ENCODE measurements at regions not wholly inside any gene's neighbourhood (a gene's known extent, or its start where the extent isn't known, plus 50 kb on each side); places are given as distances from the start of the nearest gene placed in this dataset.

DNA sequence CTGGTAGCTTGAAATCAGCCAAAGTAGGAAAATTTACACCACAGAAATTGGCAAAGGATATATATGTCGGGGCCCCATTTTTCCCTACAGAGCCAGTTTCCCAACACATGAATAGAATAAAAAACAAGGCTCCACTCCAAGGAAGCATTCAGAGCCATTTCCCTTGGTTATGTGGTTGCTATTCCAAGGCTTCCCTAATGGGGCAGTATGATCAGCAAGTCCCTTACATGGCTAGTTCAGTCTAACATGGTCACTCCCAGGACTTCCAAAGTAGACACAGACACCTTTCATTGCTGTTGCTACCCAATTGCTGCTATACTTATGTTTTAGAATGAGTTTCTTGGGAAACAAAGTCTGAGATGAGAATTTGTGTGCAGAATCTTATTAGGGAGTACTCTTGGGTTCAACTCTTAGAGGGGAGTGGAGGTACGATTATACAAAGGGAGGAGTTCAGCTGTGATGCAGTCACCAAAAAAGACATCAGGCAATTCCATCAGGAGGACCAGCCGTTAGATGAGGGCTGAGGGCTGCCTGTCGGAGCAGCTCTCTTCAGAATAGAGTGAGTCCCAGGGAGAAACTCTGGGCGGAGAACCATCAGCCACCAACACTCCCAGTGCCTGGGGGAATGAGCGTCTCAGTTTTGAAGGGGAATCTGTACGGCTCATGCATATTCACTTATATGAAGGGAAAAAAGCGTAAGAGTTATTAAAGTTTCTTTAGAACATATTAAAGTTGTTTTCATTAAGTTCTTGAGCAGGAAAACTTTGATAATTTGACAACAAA is 92.9 kb downstream of the C21orf91 start:
- no peak overlapping the region for H3K27ac ChIP-seq (ENCODE audit: low read depth in 1 of 3, low read length in 2 of 3)
- WGBS, 3 donors: 94 to 95% (median 94%) methylated on average over 8 of the region's 8 CpGs
- H3K36me3 ChIP-seq (ENCODE audit: control insufficient read depth in 3 of 3, insufficient read depth in 2 of 3, low read depth in 1 of 3, low read length in 3 of 3): no peaks in the 10 kb centered on the region
- no peaks in the 10 kb centered on the region for H3K27me3 ChIP-seq (ENCODE audit: control insufficient read depth in 3 of 3, insufficient read depth in 3 of 3, low read length in 3 of 3)
- H3K4me1 ChIP-seq (ENCODE audit: control insufficient read depth in 3 of 3, insufficient read depth in 2 of 3, low read depth in 1 of 3, low read length in 2 of 3): no peaks in the 10 kb centered on the region
- no peak overlapping the region for H3K4me3 ChIP-seq (ENCODE audit: low read depth in 1 of 3, low read length in 3 of 3)
- peaks cover 0 to 4% of the 10 kb centered on the region in 2 donors for H3K9me3 ChIP-seq (ENCODE audit: control insufficient read depth in 2 of 2, insufficient read depth in 1 of 2, low read depth in 1 of 2, low read length in 1 of 2)
- DNase-seq: no peak
- no peak for FAIRE-seq

DNA sequence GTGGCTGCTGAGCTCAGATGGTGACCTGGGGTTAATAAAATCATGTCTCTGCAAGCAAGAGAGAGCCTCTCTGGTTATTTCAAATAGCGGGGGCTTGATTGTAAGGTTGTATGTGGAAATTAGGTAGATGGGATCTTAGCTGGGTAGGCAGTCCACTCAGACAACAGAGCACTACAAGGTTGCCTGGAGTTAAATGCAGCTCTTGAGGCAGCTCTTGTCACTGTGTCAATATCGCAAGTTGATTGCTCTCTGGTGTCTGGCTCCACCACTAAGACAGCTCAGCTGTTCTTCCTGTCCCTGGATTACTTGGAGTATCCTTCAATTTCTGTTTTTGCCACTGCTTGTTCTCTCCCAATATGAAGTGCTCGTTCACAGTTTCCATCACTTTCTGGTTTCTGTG is 93.8 kb downstream of the C21orf91 start:
- H3K36me3 ChIP-seq (ENCODE audit: control insufficient read depth in 3 of 3, insufficient read depth in 2 of 3, low read depth in 1 of 3, low read length in 3 of 3): no peaks in the 10 kb centered on the region
- H3K27me3 ChIP-seq (ENCODE audit: control insufficient read depth in 3 of 3, insufficient read depth in 3 of 3, low read length in 3 of 3): no peaks in the 10 kb centered on the region
- H3K9me3 ChIP-seq (ENCODE audit: control insufficient read depth in 2 of 2, insufficient read depth in 1 of 2, low read depth in 1 of 2, low read length in 1 of 2): peaks cover 0 to 4% of the 10 kb centered on the region in 2 donors
- no peak for FAIRE-seq
- DNase-seq: no peak
- no peak overlapping the region for H3K4me3 ChIP-seq (ENCODE audit: low read depth in 1 of 3, low read length in 3 of 3)
- H3K4me1 ChIP-seq (ENCODE audit: control insufficient read depth in 3 of 3, insufficient read depth in 2 of 3, low read depth in 1 of 3, low read length in 2 of 3): no peaks in the 10 kb centered on the region
- H3K27ac ChIP-seq (ENCODE audit: low read depth in 1 of 3, low read length in 2 of 3): no peak overlapping the region
- WGBS, 3 donors: 46 to 55% (median 48%) methylated on average over 3 of the region's 3 CpGs

DNA sequence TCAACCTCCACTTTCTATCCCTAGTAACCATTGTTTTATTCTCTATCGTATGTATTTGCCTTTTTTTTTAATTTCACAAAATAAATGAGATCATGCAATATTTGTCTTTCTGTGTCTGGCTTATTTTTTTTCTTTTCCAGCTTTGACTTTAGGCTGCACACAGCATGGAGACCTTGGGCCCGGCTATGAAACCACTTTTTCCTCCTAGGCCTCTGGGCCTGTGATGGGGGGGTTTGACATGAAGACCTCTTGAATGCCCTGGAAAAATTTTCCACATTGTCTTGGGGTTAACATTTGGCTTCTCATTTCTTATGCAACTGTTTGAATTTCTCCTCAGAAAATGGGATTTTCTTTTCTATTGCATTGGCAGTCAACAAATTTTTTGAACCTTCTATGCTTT is 100.2 kb upstream of the BTG3 start:
- H3K27ac ChIP-seq (ENCODE audit: low read depth in 1 of 3, low read length in 2 of 3): no peak overlapping the region
- no peak for FAIRE-seq
- no peaks in the 10 kb centered on the region for H3K36me3 ChIP-seq (ENCODE audit: control insufficient read depth in 3 of 3, insufficient read depth in 2 of 3, low read depth in 1 of 3, low read length in 3 of 3)
- 83 to 92% (median 84%) methylated on average over 2 of the region's 2 CpGs for WGBS, 3 donors
- peaks cover 0 to 2% of the 10 kb centered on the region in 2 donors for H3K9me3 ChIP-seq (ENCODE audit: control insufficient read depth in 2 of 2, insufficient read depth in 1 of 2, low read depth in 1 of 2, low read length in 1 of 2)
- H3K27me3 ChIP-seq (ENCODE audit: control insufficient read depth in 3 of 3, insufficient read depth in 3 of 3, low read length in 3 of 3): no peaks in the 10 kb centered on the region
- no peak overlapping the region for H3K4me3 ChIP-seq (ENCODE audit: low read depth in 1 of 3, low read length in 3 of 3)
- DNase-seq: no peak
- H3K4me1 ChIP-seq (ENCODE audit: control insufficient read depth in 3 of 3, insufficient read depth in 2 of 3, low read depth in 1 of 3, low read length in 2 of 3): no peaks in the 10 kb centered on the region

DNA sequence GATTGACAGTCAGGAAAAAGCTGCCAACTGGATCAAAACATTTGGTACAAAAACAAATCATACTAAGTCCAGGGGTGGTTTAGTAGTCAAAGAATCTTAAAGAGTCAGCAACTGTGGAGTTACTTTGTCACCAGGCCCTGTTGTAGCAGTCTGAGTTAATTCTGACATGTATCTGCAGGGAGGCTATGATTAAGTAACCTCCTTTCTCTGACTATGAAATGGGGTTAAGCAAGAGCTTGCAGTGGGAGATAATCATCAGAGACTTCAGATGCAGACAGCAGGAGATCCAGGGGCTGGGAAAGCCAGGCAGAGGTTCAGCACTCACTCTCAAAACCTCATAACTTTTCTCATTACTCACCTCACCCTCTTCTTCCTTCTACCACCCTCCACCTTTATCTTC is 99.2 kb upstream of the BTG3 start:
- H3K27me3 ChIP-seq (ENCODE audit: control insufficient read depth in 3 of 3, insufficient read depth in 3 of 3, low read length in 3 of 3): no peaks in the 10 kb centered on the region
- no peaks in the 10 kb centered on the region for H3K36me3 ChIP-seq (ENCODE audit: control insufficient read depth in 3 of 3, insufficient read depth in 2 of 3, low read depth in 1 of 3, low read length in 3 of 3)
- H3K4me1 ChIP-seq (ENCODE audit: control insufficient read depth in 3 of 3, insufficient read depth in 2 of 3, low read depth in 1 of 3, low read length in 2 of 3): no peaks in the 10 kb centered on the region
- H3K4me3 ChIP-seq (ENCODE audit: low read depth in 1 of 3, low read length in 3 of 3): no peak overlapping the region
- H3K27ac ChIP-seq (ENCODE audit: low read depth in 1 of 3, low read length in 2 of 3): no peak overlapping the region
- FAIRE-seq (no peak), DNase-seq (no peak)
- peaks cover 0 to 2% of the 10 kb centered on the region in 2 donors for H3K9me3 ChIP-seq (ENCODE audit: control insufficient read depth in 2 of 2, insufficient read depth in 1 of 2, low read depth in 1 of 2, low read length in 1 of 2)

DNA sequence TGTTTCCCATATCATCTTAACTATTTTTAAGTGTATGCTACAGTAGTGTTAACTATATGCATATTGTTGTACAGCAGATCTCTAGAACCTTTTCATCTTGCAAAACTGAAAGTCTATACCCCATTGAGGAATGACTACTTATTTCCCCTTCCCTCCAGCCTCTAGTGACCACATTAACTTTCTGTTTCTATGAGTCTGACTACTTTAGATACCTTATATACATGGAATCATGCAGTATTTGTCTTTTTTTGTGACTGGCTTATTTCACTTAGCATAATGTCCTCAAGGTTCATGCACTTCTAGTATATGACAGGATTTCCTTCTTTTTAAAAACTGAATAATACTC is 96.5 kb upstream of the BTG3 start:
- no peak overlapping the region for H3K27ac ChIP-seq (ENCODE audit: low read depth in 1 of 3, low read length in 2 of 3)
- H3K9me3 ChIP-seq (ENCODE audit: control insufficient read depth in 2 of 2, insufficient read depth in 1 of 2, low read depth in 1 of 2, low read length in 1 of 2): peaks cover 0 to 5% of the 10 kb centered on the region in 2 donors
- no peaks in the 10 kb centered on the region for H3K36me3 ChIP-seq (ENCODE audit: control insufficient read depth in 3 of 3, insufficient read depth in 2 of 3, low read depth in 1 of 3, low read length in 3 of 3)
- FAIRE-seq (no peak), DNase-seq (no peak)
- no peaks in the 10 kb centered on the region for H3K27me3 ChIP-seq (ENCODE audit: control insufficient read depth in 3 of 3, insufficient read depth in 3 of 3, low read length in 3 of 3)
- no peaks in the 10 kb centered on the region for H3K4me1 ChIP-seq (ENCODE audit: control insufficient read depth in 3 of 3, insufficient read depth in 2 of 3, low read depth in 1 of 3, low read length in 2 of 3)
- no peak overlapping the region for H3K4me3 ChIP-seq (ENCODE audit: low read depth in 1 of 3, low read length in 3 of 3)

DNA sequence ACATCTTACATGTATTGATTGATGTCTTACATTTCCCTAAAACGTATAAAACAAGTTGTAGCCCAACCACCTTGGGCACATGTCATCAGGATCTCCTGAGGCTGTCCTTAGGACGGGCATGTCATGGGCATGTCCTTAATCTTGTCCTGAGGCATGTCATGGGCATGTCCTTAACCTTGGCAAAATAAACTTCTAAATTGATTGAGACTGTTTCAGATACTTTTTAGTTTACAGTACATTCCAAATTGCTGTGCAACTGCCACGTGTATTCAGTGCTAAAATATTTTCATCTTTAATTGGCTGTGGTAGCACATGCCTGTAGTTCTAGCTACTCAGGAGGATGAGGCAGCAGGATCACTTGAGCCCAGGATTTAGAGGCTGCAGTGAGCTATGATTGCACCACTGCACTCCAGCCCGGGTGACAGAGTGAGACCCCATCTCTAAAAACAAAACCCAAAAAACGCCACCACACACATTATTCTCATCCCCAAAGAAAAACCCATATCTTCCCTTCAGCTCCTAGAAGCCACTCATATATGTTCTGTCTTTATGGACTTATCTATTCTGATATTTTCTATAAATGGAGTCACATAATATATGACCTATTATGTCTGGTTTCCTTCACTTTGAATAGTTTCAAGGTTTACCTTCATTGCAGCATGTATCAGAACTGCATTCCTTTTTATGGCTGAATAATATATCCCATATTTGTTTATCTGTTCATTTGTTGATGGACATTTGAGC is 96.0 kb upstream of the BTG3 start:
- DNase-seq: no peak
- Histone ChIP-seq H3K4me3 (ENCODE audit: low read depth in 1 of 3, low read length in 3 of 3) (no peak overlapping the region), H3K4me1 (ENCODE audit: control insufficient read depth in 3 of 3, insufficient read depth in 2 of 3, low read depth in 1 of 3, low read length in 2 of 3) (no peaks in the 10 kb centered on the region), H3K9me3 (ENCODE audit: control insufficient read depth in 2 of 2, insufficient read depth in 1 of 2, low read depth in 1 of 2, low read length in 1 of 2) (peaks cover 0 to 3% of the 10 kb centered on the region in 2 donors), H3K27ac (ENCODE audit: low read depth in 1 of 3, low read length in 2 of 3) (no peak overlapping the region), H3K27me3 (ENCODE audit: control insufficient read depth in 3 of 3, insufficient read depth in 3 of 3, low read length in 3 of 3) (no peaks in the 10 kb centered on the region), H3K36me3 (ENCODE audit: control insufficient read depth in 3 of 3, insufficient read depth in 2 of 3, low read depth in 1 of 3, low read length in 3 of 3) (no peaks in the 10 kb centered on the region)
- FAIRE-seq: no peak
- WGBS, 3 donors: 66 to 71% (median 69%) methylated on average over 5 of the region's 5 CpGs

DNA sequence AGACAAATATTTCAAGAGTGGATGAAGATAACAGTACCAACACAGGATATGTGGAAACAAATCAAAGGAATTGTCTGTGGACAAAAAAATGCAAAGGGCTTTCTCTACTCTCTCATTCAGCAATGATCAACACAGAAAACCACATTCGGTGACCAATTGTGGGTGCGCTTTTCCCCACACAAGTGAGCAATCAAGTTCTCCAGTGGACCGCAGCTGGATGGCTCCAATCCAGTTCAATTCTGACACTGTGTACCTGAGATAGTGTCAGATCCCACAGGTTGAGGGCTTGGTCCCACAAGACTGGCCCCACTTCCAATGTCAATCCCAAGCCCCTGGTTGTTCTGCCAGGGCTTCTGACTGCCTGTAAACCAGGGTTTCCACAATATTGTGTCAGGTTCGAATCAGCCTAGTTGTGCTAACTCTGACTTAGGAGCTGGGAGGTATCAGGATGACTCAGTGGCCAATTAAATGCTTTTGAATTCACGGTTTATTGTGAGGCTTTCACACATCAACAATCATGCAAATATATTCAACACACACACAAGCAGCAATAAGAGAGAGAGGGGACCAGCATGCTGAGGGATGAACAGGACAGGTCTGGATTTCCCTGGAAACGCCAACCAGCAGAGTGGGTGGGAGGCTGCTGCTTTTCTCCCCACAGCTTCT is 87.0 kb upstream of the BTG3 start:
- H3K4me3 ChIP-seq (ENCODE audit: low read depth in 1 of 3, low read length in 3 of 3): no peak overlapping the region
- FAIRE-seq: no peak
- no peaks in the 10 kb centered on the region for H3K27me3 ChIP-seq (ENCODE audit: control insufficient read depth in 3 of 3, insufficient read depth in 3 of 3, low read length in 3 of 3)
- peaks cover 0 to 6% of the 10 kb centered on the region in 2 donors for H3K9me3 ChIP-seq (ENCODE audit: control insufficient read depth in 2 of 2, insufficient read depth in 1 of 2, low read depth in 1 of 2, low read length in 1 of 2)
- no peak for DNase-seq
- H3K4me1 ChIP-seq (ENCODE audit: control insufficient read depth in 3 of 3, insufficient read depth in 2 of 3, low read depth in 1 of 3, low read length in 2 of 3): no peaks in the 10 kb centered on the region
- H3K27ac ChIP-seq (ENCODE audit: low read depth in 1 of 3, low read length in 2 of 3): no peak overlapping the region
- H3K36me3 ChIP-seq (ENCODE audit: control insufficient read depth in 3 of 3, insufficient read depth in 2 of 3, low read depth in 1 of 3, low read length in 3 of 3): no peaks in the 10 kb centered on the region
- 83 to 88% (median 86%) methylated on average over 6 of the region's 6 CpGs for WGBS, 3 donors

DNA sequence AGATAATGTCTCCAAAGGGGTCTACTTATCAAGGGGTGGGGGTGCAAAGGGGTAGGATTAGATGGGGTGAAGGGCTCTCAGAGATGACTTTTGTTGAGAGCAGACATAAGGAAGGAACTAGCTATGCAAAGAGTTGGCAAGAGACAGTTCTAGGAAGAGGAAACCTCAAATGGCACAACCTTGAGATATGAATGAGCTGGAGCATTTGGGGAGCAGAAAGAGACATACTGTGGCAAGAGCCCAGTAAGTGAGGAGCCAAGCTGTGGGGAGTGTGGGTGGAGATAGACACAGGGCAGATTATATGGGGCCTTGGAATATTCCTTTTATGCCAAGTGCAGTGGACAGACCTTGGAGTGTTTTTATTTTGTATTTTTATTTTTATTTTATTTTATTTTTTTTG is 84.8 kb upstream of the BTG3 start:
- H3K27ac ChIP-seq (ENCODE audit: low read depth in 1 of 3, low read length in 2 of 3): no peak overlapping the region
- H3K27me3 ChIP-seq (ENCODE audit: control insufficient read depth in 3 of 3, insufficient read depth in 3 of 3, low read length in 3 of 3): no peaks in the 10 kb centered on the region
- no peaks in the 10 kb centered on the region for H3K4me1 ChIP-seq (ENCODE audit: control insufficient read depth in 3 of 3, insufficient read depth in 2 of 3, low read depth in 1 of 3, low read length in 2 of 3)
- DNase-seq: no peak
- FAIRE-seq: no peak
- H3K9me3 ChIP-seq (ENCODE audit: control insufficient read depth in 2 of 2, insufficient read depth in 1 of 2, low read depth in 1 of 2, low read length in 1 of 2): peaks cover 0 to 3% of the 10 kb centered on the region in 2 donors
- no peaks in the 10 kb centered on the region for H3K36me3 ChIP-seq (ENCODE audit: control insufficient read depth in 3 of 3, insufficient read depth in 2 of 3, low read depth in 1 of 3, low read length in 3 of 3)
- no peak overlapping the region for H3K4me3 ChIP-seq (ENCODE audit: low read depth in 1 of 3, low read length in 3 of 3)

Measured in small intestine (tissue), 7 donors.